Spleen (tissue), 11 donors: ENCODE measurements at regions not wholly inside any gene's neighbourhood (a gene's known extent, or its start where the extent isn't known, plus 50 kb on each side); places are given as distances from the start of the nearest gene placed in this dataset.
A peak's percentile ranks its signal among the peaks of the same experiment; 100 is the strongest.

Experiments
- DNase-seq: peaks from one replicate; pipeline ENCODE4 v3.0.0-alpha.2; 2020
- H3K27ac ChIP-seq, 8 donors: fragments of 200-600 bp; sonication (generic) in 7 of 8; 1 replicate in 4 of 8; 2 replicates in 4 of 8; pipeline versions ENCODE4 v1.5.0 to v1.8.0; 2016 to 2021; ENCODE audit warnings: inconsistent platforms in 4 of 8, mild to moderate bottlenecking in 4 of 8, moderate library complexity in 1 of 8
- H3K27me3 ChIP-seq, 7 donors: fragments of 200-600 bp; sonication (generic) in 6 of 7; replicated peaks in 1 of 7; 1 replicate in 4 of 7; 2 replicates in 3 of 7; pipeline versions ENCODE4 v1.5.0 to v1.8.0; 2016 to 2021; ENCODE audit warnings: inconsistent platforms in 3 of 7, mild to moderate bottlenecking in 1 of 7
- H3K36me3 ChIP-seq, 6 donors: fragments of 200-600 bp; sonication (generic) in 5 of 6; 1 replicate in 4 of 6; 2 replicates in 2 of 6; pipeline versions ENCODE4 v1.5.0 to v1.8.0; 2016 to 2021; ENCODE audit warnings: inconsistent platforms in 2 of 6
- H3K4me1 ChIP-seq, 6 donors: fragments of 200-600 bp; sonication (generic) in 5 of 6; 1 replicate in 3 of 6; 2 replicates in 3 of 6; pipeline versions ENCODE4 v1.5.0 to v1.8.0; 2016 to 2021; ENCODE audit warnings: inconsistent platforms in 3 of 6
- H3K4me3 ChIP-seq, 8 donors: fragments of 200-600 bp; sonication (generic) in 7 of 8; 1 replicate in 4 of 8; 2 replicates in 4 of 8; pipeline versions ENCODE4 v1.5.0 to v1.8.0; 2016 to 2021; ENCODE audit warnings: inconsistent platforms in 4 of 8, mild to moderate bottlenecking in 4 of 8, moderate library complexity in 2 of 8
- H3K9me3 ChIP-seq, 8 donors: fragments of 200-600 bp; sonication (generic) in 7 of 8; 1 replicate in 4 of 8; 2 replicates in 4 of 8; pipeline versions ENCODE4 v1.5.0 to v1.8.0; 2016 to 2021; ENCODE audit warnings: inconsistent platforms in 4 of 8
- POLR2A ChIP-seq, 3 donors: fragments of 450-650 bp; IDR thresholded peaks; one replicate each; pipeline ENCODE4 v1.5.1; 2017; ENCODE audit warnings: antibody characterized with exemption in 3 of 3, mild to moderate bottlenecking in 1 of 3
- POLR2AphosphoS5 ChIP-seq, 3 donors: sonication (generic); formaldehyde crosslinking; IDR thresholded peaks; one replicate each; pipeline ENCODE4 v1.5.1; 2017; ENCODE audit warnings: antibody characterized with exemption in 3 of 3
- WGBS, 5 donors: extraction: QIAGEN DNeasy Blood & Tissue Kit in 3 of 5; methylation state at CpG; one replicate each; pipeline versions ENCODE4 v1.1.5 to v1.1.7; 2013 to 2018; 5-methylcytosine and 5-hydroxymethylcytosine counted together
- intact Hi-C: fragments of 100-400 bp; cut with DNase I; formaldehyde crosslinking; loops from one replicate; pipeline ENCODE4 v1.15.0; 2023; ENCODE audit warnings: low total_unique reads
- TF ChIP-seq, protein P1 (sequence below), 11 experiments: fragments of 200-600 bp in 7 of 11; fragments of 450-650 bp in 4 of 11; sonication (generic) in 4 of 11; IDR thresholded peaks in 8 of 11; conservative IDR thresholded peaks in 3 of 11; 1 replicate in 7 of 11; 2 replicates in 4 of 11; pipeline versions ENCODE4 v1.4.0 to v1.8.0; 2016 to 2021; ENCODE audit warnings: antibody characterized with exemption in 11 of 11, inconsistent platforms in 4 of 11, mild to moderate bottlenecking in 1 of 11
- donor health status: healthy with polysubstance abuse.
- donor health status: DM: no; HTN: no; CAD: no; lungs with moderate emphysema.
- donor health status: DM: no; HTN: no; CAD: no.
- donor health status: Bipolar disorder and iron deficiency.
- donor health status: healthy.
- donor health status: DM: no; HTN: no; CAD: no.
- donor health status: DM: yes; HTN: yes; CAD: no.

DNA sequence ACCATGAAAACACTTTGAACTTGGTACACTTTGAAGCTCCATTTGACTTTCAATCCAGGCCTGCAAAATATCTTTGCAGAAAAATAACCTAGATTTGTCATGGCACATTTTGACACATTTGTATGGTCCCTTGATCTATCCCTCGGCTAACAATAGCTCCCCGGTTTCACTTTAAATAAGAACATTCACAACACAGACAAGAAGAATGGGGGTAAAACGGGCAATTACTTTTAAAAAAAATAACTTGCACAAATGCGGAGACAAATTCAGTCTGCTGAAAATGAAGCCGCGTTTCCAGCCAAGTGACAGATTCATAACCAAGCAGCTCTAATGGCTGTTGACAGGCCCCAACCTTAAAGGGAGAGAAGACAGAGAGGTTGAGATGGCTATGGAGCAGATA, 218.2 kb downstream of the NPHP4 start:
- 86 to 94% (median 91%) methylated on average over 6 of the region's 6 CpGs for WGBS, 5 donors
- Histone ChIP-seq H3K4me1 (peaks cover 0 to 9% (median 4%) of the 10 kb centered on the region in 6 donors), H3K4me3 (no peak overlapping the region), H3K27me3 (peaks cover 0 to 32% (median 0%) of the 10 kb centered on the region in 7 donors), H3K9me3 (peaks cover 0 to 19% (median 8%) of the 10 kb centered on the region in 8 donors), H3K27ac (no peak overlapping the region), H3K36me3 (no peaks in the 10 kb centered on the region)
- TF ChIP-seq POLR2AphosphoS5 (IDR thresholded peaks at IDR 0.05), result no peak
- TF ChIP-seq POLR2A (IDR thresholded peaks at IDR 0.05), result no peak
- TF ChIP-seq, protein P1, sequence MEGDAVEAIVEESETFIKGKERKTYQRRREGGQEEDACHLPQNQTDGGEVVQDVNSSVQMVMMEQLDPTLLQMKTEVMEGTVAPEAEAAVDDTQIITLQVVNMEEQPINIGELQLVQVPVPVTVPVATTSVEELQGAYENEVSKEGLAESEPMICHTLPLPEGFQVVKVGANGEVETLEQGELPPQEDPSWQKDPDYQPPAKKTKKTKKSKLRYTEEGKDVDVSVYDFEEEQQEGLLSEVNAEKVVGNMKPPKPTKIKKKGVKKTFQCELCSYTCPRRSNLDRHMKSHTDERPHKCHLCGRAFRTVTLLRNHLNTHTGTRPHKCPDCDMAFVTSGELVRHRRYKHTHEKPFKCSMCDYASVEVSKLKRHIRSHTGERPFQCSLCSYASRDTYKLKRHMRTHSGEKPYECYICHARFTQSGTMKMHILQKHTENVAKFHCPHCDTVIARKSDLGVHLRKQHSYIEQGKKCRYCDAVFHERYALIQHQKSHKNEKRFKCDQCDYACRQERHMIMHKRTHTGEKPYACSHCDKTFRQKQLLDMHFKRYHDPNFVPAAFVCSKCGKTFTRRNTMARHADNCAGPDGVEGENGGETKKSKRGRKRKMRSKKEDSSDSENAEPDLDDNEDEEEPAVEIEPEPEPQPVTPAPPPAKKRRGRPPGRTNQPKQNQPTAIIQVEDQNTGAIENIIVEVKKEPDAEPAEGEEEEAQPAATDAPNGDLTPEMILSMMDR (IDR thresholded peaks at IDR 0.05 in 8 of 11, conservative IDR thresholded peaks at IDR 0.05 in 3 of 11), result no peak
- intact Hi-C loops, result no loop called here
- no peak for DNase-seq

DNA sequence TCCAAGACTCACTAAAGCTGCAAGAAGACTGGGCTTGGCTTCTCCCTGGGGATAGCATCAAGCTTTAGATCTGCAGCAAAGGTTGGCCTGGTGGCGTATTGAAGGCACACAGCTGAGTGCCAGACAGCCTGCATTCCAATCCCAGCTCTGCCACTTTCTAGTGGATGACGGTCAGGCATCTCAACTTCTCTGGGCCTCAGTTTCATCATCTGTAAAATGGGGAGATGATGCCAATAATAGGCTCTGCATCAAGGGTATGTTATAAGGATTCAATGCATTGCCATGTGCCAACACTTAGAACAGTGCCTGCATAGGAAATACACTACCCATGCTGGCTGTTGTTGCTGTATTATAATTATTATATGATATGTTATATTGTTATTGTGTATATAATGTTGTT, 220.4 kb downstream of the NPHP4 start:
- Histone ChIP-seq H3K27me3 (peaks cover 0 to 51% (median 4%) of the 10 kb centered on the region in 7 donors), H3K27ac (no peak overlapping the region), H3K9me3 (no peaks in the 10 kb centered on the region), H3K36me3 (no peaks in the 10 kb centered on the region), H3K4me1 (peaks cover 0 to 9% (median 4%) of the 10 kb centered on the region in 6 donors), H3K4me3 (no peak overlapping the region)
- TF ChIP-seq POLR2A (IDR thresholded peaks at IDR 0.05) (no peak), POLR2AphosphoS5 (IDR thresholded peaks at IDR 0.05) (no peak)
- TF ChIP-seq, protein P1 (IDR thresholded peaks at IDR 0.05 in 8 of 11, conservative IDR thresholded peaks at IDR 0.05 in 3 of 11), result no peak
- DNase-seq, result no peak
- 73 to 100% (median 86%) methylated on average over 1 to 2 of the region's 2 CpGs for WGBS, 5 donors
- intact Hi-C loops, result no loop called here

DNA sequence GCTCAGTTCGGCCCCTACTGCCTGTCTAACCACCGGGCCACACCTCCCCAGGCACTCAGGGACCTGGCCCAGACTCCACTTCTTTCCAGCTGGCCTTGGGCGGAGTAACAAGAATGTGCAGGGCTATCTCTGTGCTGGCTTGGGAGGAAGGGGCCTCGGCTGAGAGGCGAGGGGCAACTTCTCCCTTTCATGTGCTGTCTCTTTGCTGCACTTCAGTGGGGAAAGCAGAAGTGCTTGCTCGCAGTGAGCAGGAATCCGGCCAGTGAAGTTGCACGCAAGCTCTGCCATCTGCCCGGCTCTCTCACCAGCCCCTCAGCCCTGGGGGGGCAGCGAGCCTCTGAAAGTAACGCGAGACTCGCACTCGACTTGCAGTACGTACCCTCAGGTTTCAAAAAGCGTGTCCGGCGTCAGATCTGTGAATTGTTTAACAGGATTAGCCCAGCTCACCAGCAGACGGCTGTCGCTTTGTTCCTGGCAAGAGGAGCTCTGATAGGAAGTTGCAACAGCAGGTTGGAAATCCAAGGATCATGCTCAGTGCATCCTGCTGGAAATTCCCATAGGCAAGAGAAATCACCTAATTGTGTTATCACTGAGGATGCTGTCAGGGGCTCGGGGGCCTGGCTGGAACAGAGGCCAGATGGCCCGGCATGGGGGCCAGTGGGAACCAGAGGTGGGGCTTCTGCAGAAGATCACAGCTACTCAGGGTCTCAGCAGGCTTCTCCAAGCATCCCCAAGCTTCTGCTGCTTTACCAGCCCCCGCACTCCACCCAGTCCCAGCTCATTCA, 221.1 kb downstream of the NPHP4 start:
- H3K27me3 ChIP-seq, result peaks cover 0 to 57% (median 4%) of the 10 kb centered on the region in 7 donors
- H3K9me3 ChIP-seq, result no peaks in the 10 kb centered on the region
- WGBS, 5 donors, result 8 to 14% (median 10%) methylated on average over 13 to 23 of the region's 23 CpGs
- peak overlapping the region in 1 of 8 donors; percentile 1 for H3K4me3 ChIP-seq
- H3K36me3 ChIP-seq, result no peaks in the 10 kb centered on the region
- H3K27ac ChIP-seq, result no peak overlapping the region
- TF ChIP-seq, protein P1 (IDR thresholded peaks at IDR 0.05 in 8 of 11, conservative IDR thresholded peaks at IDR 0.05 in 3 of 11), result no peak
- TF ChIP-seq POLR2A (IDR thresholded peaks at IDR 0.05) (no peak), POLR2AphosphoS5 (IDR thresholded peaks at IDR 0.05) (no peak)
- peaks cover 0 to 9% (median 4%) of the 10 kb centered on the region in 6 donors for H3K4me1 ChIP-seq
- no peak for DNase-seq
- intact Hi-C loops, result no loop called here

DNA sequence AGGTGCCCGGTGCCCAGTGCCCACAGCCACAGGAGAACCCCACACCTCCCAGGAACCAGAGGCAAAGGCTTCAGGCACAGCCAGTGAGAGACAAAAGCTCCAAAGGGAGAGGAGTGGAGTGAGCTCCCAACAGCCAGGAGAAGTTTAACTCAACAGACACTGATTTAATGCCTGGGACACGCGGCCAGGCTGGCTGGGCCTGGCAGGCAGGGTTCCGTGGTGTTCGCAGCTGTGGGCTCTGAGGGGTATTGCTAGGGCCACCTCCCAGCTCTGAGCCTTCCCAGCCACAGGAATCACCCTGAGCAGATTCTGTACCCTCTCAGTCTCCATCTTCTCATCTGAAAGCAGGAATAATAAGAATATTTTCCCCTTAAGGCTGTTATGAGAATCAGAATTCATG, 222.5 kb downstream of the NPHP4 start:
- DNase-seq, result peak; percentile 11
- intact Hi-C loops, result no loop called here
- no peaks in the 10 kb centered on the region for H3K36me3 ChIP-seq
- H3K27me3 ChIP-seq, result peaks cover 0 to 71% (median 7%) of the 10 kb centered on the region in 7 donors
- H3K4me1 ChIP-seq, result peaks cover 0 to 10% (median 4%) of the 10 kb centered on the region in 6 donors
- TF ChIP-seq POLR2AphosphoS5 (IDR thresholded peaks at IDR 0.05), result no peak
- TF ChIP-seq POLR2A (IDR thresholded peaks at IDR 0.05), result no peak
- TF ChIP-seq, protein P1 (IDR thresholded peaks at IDR 0.05 in 8 of 11, conservative IDR thresholded peaks at IDR 0.05 in 3 of 11), result no peak
- peaks cover 0 to under 1% (median 0%) of the 10 kb centered on the region in 8 donors for H3K9me3 ChIP-seq
- WGBS, 5 donors, result 73 to 97% (median 96%) methylated on average over 5 of the region's 5 CpGs
- H3K27ac ChIP-seq, result no peak overlapping the region
- no peak overlapping the region for H3K4me3 ChIP-seq
